GM21367 (cell line): ENCODE measurements at regions not wholly inside any gene's neighbourhood (a gene's known extent, or its start where the extent isn't known, plus 50 kb on each side); places are given as distances from the start of the nearest gene placed in this dataset.
"Not testable (repeated sequence)": the region's sequence is repeated elsewhere in the genome, so short reads cannot be mapped to it uniquely, and the experiment has no call there.

Experiments
- ATAC-seq: cut with Tn5 transposase; IDR thresholded peaks from one replicate; pipeline ENCODE4 v1.9.1; 2021; ENCODE audit not compliant: unreplicated experiment

DNA sequence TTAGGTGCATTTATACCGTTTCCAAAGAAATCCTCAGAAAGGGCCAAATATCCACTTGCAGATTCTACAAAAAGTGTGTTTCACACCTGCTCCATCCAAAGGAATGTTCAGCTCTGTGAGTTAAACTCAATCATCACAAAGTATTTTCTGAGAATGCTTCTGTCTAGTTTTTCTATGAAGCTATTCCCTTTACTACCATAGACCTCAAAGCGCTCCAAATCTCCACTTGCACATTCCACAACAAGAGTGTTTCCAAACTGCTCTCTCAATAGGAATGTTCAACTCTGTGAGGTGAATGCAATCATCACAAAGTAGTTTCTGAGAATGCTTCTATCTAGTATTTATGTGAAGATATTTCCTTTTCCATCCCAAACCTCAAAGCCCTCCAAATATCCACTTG, 412.7 kb upstream of the WSB1 start:
- ATAC-seq, result not testable (repeated sequence)

DNA sequence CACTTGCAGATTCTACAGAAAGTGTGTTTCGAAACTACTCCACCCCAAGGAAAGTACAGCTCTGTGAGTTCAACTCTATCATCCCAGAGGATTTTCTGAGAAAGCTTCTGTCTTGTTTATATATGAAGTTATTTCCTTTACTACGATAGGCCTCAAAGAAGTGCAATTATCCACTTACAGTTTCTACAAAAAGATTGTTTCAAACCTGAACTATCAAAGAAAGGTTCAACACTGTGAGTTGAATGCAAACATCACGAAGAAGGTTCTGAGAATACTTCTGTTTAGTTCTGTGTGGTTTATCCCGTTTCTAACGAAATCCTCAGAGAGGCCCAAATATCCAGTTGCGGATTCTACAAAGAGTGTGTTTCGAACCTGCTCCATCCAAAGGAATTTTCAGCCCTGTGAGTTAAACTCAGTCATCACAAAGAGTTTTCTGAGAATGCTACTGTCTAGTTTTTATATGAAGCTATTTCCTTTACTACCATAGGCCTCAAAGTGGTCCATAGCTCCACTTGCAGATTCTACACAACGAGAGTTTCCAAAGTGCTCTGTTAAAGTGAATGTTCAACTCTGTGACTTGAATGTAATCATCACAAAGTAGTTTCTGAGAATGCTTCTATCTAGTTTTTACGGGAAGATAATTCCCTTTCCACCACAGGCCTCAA, 411.7 kb upstream of the WSB1 start:
- peak; percentile 61 for ATAC-seq

DNA sequence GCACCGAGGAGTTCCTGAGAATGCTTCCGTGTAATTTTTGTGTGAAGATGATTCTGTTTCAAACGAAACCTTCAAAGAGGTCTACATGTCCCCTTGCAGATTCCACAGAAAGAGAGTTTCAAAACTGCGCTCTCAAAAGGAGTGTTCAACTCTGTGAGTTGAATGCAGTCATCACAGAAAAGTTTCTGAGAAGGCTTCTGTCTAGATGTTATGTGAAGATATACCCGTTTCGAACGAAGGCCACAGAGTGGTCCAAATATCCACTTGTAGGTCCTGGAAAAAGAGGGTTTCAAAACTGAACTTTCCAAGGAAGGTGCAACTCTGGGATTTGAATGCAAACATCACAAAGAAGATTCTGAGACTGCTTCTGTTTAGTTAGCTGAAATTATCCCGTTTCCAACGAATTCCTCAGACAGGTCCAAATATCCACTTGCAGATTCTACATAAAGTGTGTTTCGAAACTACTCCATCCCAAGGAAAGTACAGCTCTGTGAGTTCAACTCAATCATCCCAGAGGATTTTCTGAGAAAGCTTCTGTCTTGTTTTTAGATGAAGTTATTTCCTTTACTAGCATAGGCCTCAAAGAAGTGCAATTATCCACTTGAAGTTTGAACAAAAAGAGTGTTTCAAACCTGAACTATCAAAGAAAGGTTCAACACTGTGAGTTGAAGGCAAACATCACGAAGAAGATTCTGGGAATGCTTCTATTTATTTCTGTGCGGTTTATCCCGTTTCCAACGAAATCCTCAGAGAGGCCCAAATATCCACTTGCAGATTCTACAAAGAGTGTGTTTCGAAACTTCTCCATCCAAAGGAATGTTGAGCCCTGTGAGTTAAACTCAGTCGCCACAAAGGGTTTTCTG, 409.8 kb upstream of the WSB1 start:
- ATAC-seq, result not testable (repeated sequence)

DNA sequence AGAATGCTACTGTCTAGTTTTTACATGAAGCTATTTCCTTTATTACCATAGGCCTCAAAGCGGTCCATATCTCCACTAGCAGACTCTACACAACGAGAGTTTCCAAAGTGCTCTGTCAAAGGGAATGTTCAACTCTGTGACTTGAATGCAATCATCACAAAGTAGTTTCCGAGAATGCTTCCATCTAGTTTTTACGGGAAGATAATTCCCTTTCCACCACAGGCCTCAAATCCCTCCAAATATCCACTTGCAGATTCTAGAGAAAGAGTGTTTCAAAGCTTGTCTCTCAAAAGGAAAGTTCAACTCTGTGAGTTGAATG, 409.2 kb upstream of the WSB1 start:
- not testable (repeated sequence) for ATAC-seq

DNA sequence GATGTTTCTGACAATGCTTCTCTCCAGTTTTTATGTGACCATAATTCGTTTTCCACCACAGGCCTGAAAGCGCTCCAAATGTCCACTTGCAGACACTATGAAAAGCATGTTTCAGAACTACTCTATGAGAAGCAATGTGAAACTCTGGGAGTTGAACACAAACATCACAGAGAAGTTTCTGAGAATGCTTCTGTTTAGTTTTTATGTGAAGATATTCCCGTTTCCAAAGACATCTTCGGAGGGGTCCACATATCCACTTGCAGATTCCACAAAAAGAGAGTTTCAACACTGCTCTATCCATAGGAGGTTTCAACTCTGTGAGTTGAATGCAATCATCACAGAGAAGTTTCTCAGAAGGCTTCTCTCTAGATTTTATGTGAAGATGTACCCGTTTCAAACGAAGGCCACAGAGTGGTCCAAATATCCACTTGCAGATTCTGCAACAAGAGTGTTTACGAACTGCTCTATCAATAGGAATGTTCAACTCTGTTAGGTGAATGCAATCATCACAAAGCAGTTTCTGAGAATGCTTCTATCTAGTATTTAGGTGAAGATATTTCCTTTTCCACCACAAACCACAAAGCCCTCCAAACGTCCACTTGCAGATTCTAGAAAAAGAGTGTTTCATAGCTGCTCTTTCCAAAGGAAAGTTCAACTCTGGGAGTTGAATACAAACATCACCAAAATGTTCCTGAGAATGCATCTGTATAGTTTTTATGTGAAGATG, 408.5 kb upstream of the WSB1 start:
- ATAC-seq, result not testable (repeated sequence)
